H1 (cell line): ENCODE measurements at regions not wholly inside any gene's neighbourhood (a gene's known extent, or its start where the extent isn't known, plus 50 kb on each side); places are given as distances from the start of the nearest gene placed in this dataset.

ENCODE experiments used
- CTCF ChIA-PET: fragments of 300-600 bp; sonication (Branson Sonifier 250); formaldehyde crosslinking; loops from one replicate; lab custom pipeline; 2021; ENCODE audit not compliant: partially characterized antibody; lab: Charles Lee
- POLR2A ChIA-PET: fragments of 300-600 bp; sonication (Branson Sonifier 250); formaldehyde crosslinking; loops from one replicate; lab custom pipeline; 2021; ENCODE audit warnings: inconsistent platforms; ENCODE audit not compliant: partially characterized antibody; lab: Charles Lee
- DNase-seq, 2 experiments: peaks; one replicate each; pipeline versions ENCODE4 v3.0.0 to v3.0.0-alpha.2; 2010 to 2022; ENCODE audit warnings: low spot score in 2 of 2, low read depth in 1 of 2, mixed read lengths in 1 of 2
- FAIRE-seq: peaks from 2 replicates; lab custom pipeline; 2011; peaks lifted over from hg19 to GRCh38; lab: Jason Lieb, UNC
- H2AFZ ChIP-seq: 2 replicates; pipeline ENCODE4 v1.8.1; 2012; ENCODE audit warnings: low read length, inconsistent platforms
- H2AK5ac ChIP-seq: 2 replicates; pipeline ENCODE4 v1.6.1; 2013; ENCODE audit warnings: low read depth, low read length
- H2BK120ac ChIP-seq: replicated peaks from 2 replicates; pipeline ENCODE3; 2013; ENCODE audit warnings: low read depth, low read length, inconsistent platforms
- H2BK12ac ChIP-seq: 2 replicates; pipeline ENCODE4 v1.6.1; 2013; ENCODE audit warnings: low read depth, low read length
- H2BK15ac ChIP-seq: 2 replicates; pipeline ENCODE4 v1.6.1; 2013; ENCODE audit warnings: low read length
- H2BK20ac ChIP-seq: 2 replicates; pipeline ENCODE4 v1.6.1; 2013; ENCODE audit warnings: low read length
- H2BK5ac ChIP-seq: 2 replicates; pipeline ENCODE4 v1.6.1; 2013; ENCODE audit warnings: low read depth, low read length
- H3K14ac ChIP-seq: 2 replicates; pipeline ENCODE4 v1.6.1; 2013; ENCODE audit warnings: inconsistent platforms; ENCODE audit not compliant: insufficient read length
- H3K18ac ChIP-seq: 2 replicates; pipeline ENCODE4 v1.6.1; 2013; ENCODE audit warnings: low read length; ENCODE audit errors: extremely low read depth
- H3K23ac ChIP-seq: 2 replicates; pipeline ENCODE4 v1.6.1; 2013; ENCODE audit warnings: inconsistent platforms; ENCODE audit not compliant: insufficient read length
- H3K23me2 ChIP-seq: 2 replicates; pipeline ENCODE4 v1.6.1; 2013; ENCODE audit warnings: low read depth, low read length
- H3K27ac ChIP-seq: 2 replicates; pipeline ENCODE4 v1.6.1; 2011; ENCODE audit warnings: low read depth, low read length, inconsistent platforms
- H3K27me3 ChIP-seq, 4 experiments: replicated peaks in 1 of 4; 1 replicate in 1 of 4; 2 replicates in 3 of 4; pipeline versions ENCODE4 v1.6.1 to v1.8.1; 2011 to 2013; ENCODE audit warnings: low read length in 3 of 4, mild to moderate bottlenecking in 3 of 4, inconsistent platforms in 2 of 4, mixed read lengths in 2 of 4, moderate library complexity in 1 of 4; ENCODE audit not compliant: control insufficient read depth in 3 of 4, insufficient read depth in 3 of 4; ENCODE audit errors: extremely low read depth in 1 of 4
- H3K36me3 ChIP-seq, 4 experiments: 2 replicates each; pipeline versions ENCODE4 v1.6.1 to v1.8.1; 2011 to 2013; ENCODE audit warnings: mild to moderate bottlenecking in 4 of 4, low read length in 3 of 4, moderate library complexity in 2 of 4, control low read depth in 1 of 4, inconsistent platforms in 1 of 4; ENCODE audit not compliant: insufficient read depth in 4 of 4, control insufficient read depth in 2 of 4
- H3K4ac ChIP-seq: replicated peaks from 2 replicates; pipeline ENCODE3; 2013; ENCODE audit warnings: low read length, low read depth, mixed read lengths, inconsistent platforms; ENCODE audit not compliant: insufficient read length
- H3K4me1 ChIP-seq, 4 experiments: replicated peaks in 1 of 4; 1 replicate in 1 of 4; 2 replicates in 3 of 4; pipeline versions ENCODE4 v1.6.1 to v1.8.1; 2011 to 2013; ENCODE audit warnings: low read length in 3 of 4, inconsistent platforms in 2 of 4, mixed read lengths in 1 of 4; ENCODE audit not compliant: insufficient read depth in 4 of 4, control insufficient read depth in 3 of 4
- H3K4me2 ChIP-seq, 2 experiments: 2 replicates each; pipeline versions ENCODE4 v1.6.1 to v1.8.1; 2011 to 2013; ENCODE audit warnings: low read depth in 2 of 2, low read length in 2 of 2, control low read depth in 1 of 2, inconsistent platforms in 1 of 2, mild to moderate bottlenecking in 1 of 2; ENCODE audit not compliant: insufficient read depth in 1 of 2
- H3K4me3 ChIP-seq, 4 experiments: fragments of 200-600, 300-600 bp in 1 of 4; sonication (generic), shearing (Covaris generic), sonication (Bioruptor Twin) in 1 of 4; 2 replicates each; pipeline versions ENCODE4 v1.5.1 to v1.8.1; 2011 to 2016; ENCODE audit warnings: low read length in 4 of 4, low read depth in 3 of 4, control low read depth in 2 of 4, inconsistent platforms in 2 of 4, mild to moderate bottlenecking in 2 of 4, mixed read lengths in 1 of 4, moderate library complexity in 1 of 4; ENCODE audit not compliant: insufficient read depth in 2 of 4; ENCODE audit errors: extremely low read depth in 1 of 4
- H3K56ac ChIP-seq: replicated peaks from 2 replicates; pipeline ENCODE3; 2013; ENCODE audit warnings: low read depth, mild to moderate bottlenecking, mixed read lengths, low read length, inconsistent platforms; ENCODE audit not compliant: insufficient read length
- H3K79me1 ChIP-seq: 2 replicates; pipeline ENCODE4 v1.6.1; 2013; ENCODE audit warnings: low read depth, low read length, control low read depth
- H3K79me2 ChIP-seq, 2 experiments: 2 replicates each; pipeline versions ENCODE4 v1.6.1 to v1.8.1; 2012 to 2013; ENCODE audit warnings: low read length in 2 of 2, mild to moderate bottlenecking in 2 of 2, inconsistent platforms in 1 of 2; ENCODE audit not compliant: insufficient read depth in 2 of 2, control insufficient read depth in 1 of 2
- H3K9ac ChIP-seq, 4 experiments: replicated peaks in 1 of 4; 1 replicate in 1 of 4; 2 replicates in 3 of 4; pipeline versions ENCODE4 v1.6.1 to v1.8.1; 2011 to 2013; ENCODE audit warnings: low read depth in 3 of 4, low read length in 3 of 4, control low read depth in 2 of 4, mild to moderate bottlenecking in 2 of 4, moderate library complexity in 2 of 4, inconsistent platforms in 1 of 4; ENCODE audit errors: extremely low read depth in 1 of 4
- H3K9me3 ChIP-seq, 2 experiments: 2 replicates each; pipeline versions ENCODE4 v1.6.1 to v1.8.1; 2012 to 2013; ENCODE audit warnings: mild to moderate bottlenecking in 2 of 2, moderate library complexity in 2 of 2, control low read depth in 1 of 2, inconsistent platforms in 1 of 2, low read depth in 1 of 2, low read length in 1 of 2, mixed read lengths in 1 of 2; ENCODE audit not compliant: insufficient read depth in 2 of 2
- H4K20me1 ChIP-seq, 2 experiments: replicated peaks in 1 of 2; 2 replicates each; pipeline versions ENCODE3 to v1.8.1; 2011 to 2013; ENCODE audit warnings: inconsistent platforms in 2 of 2, low read length in 2 of 2, mild to moderate bottlenecking in 1 of 2; ENCODE audit not compliant: insufficient read depth in 2 of 2, control insufficient read depth in 1 of 2
- H4K5ac ChIP-seq: 2 replicates; pipeline ENCODE4 v1.6.1; 2013; ENCODE audit warnings: low read length, low read depth, mixed read lengths, inconsistent platforms; ENCODE audit not compliant: insufficient read length
- H4K8ac ChIP-seq: 2 replicates; pipeline ENCODE4 v1.8.0; 2013; ENCODE audit warnings: mild to moderate bottlenecking, moderate library complexity, low read length, inconsistent platforms; ENCODE audit not compliant: insufficient read depth; ENCODE audit errors: extremely low read depth
- H4K91ac ChIP-seq: replicated peaks from 2 replicates; pipeline ENCODE3; 2013; ENCODE audit warnings: low read length, mixed read lengths, inconsistent platforms; ENCODE audit not compliant: insufficient read length
- BCL11A ChIP-seq, 2 experiments: IDR thresholded peaks; one replicate each; pipeline ENCODE4 v1.6.1; 2011; ENCODE audit warnings: low read depth in 2 of 2, low read length in 2 of 2, mild to moderate bottlenecking in 2 of 2
- KDM1A ChIP-seq: fragments of 200-600, 300-600 bp; sonication (generic); IDR thresholded peaks from 2 replicates; pipeline ENCODE4 v1.7.1; 2016; ENCODE audit warnings: mild to moderate bottlenecking, low read length, borderline replicate concordance
- WGBS, 2 experiments: shearing (Covaris generic) in 1 of 2; methylation state at CpG; one replicate each; pipeline versions ENCODE4 v1.1.6 to v1.1.7; 2013 to 2015; ENCODE audit warnings: low lambda C conversion rate in 2 of 2, mixed read lengths in 2 of 2, inconsistent platforms in 1 of 2, low coverage in 1 of 2, missing lambda C conversion rate in 1 of 2; ENCODE audit not compliant: insufficient replicate concordance in 2 of 2, insufficient coverage in 1 of 2, insufficient read length in 1 of 2; ENCODE audit errors: extremely low coverage in 1 of 2, missing lambda C conversion rate in 1 of 2; 5-methylcytosine and 5-hydroxymethylcytosine counted together

GRCh38 chr16:50425044-50425443 lies 56.3 kb upstream of the BRD7 start:
- Histone ChIP-seq H3K4me1 (no peaks in the 10 kb centered on the region), H3K18ac (no peak overlapping the region), H3K79me2 (no peaks in the 10 kb centered on the region), H2BK20ac (no peak overlapping the region), H2AFZ (no peak overlapping the region; the same call in 1 of the 2 replicates), H3K14ac (no peak overlapping the region), H4K5ac (no peak overlapping the region), H3K36me3 (no peaks in the 10 kb centered on the region), H3K56ac (no peak overlapping the region), H3K9ac (no peak overlapping the region), H3K23me2 (0 out of 2 replicates have a peak, but pooled peaks cover 2% of the 10 kb centered on the region), H2BK5ac (no peak overlapping the region), H2BK120ac (no peak overlapping the region), H3K4ac (no peak overlapping the region), H3K23ac (no peak overlapping the region), H3K4me2 (no peak overlapping the region), H3K9me3 (0 out of 4 replicates have a peak, but pooled peaks cover 0 to 2% of the 10 kb centered on the region in 2 experiments), H2BK15ac (no peak overlapping the region), H2AK5ac (no peak overlapping the region), H2BK12ac (no peak overlapping the region), H4K91ac (no peak overlapping the region), H3K4me3 (no peak overlapping the region), H3K27ac (no peak overlapping the region), H3K27me3 (no peaks in the 10 kb centered on the region), H4K8ac (no peak overlapping the region), H3K79me1 (no peaks in the 10 kb centered on the region), H4K20me1 (no peaks in the 10 kb centered on the region)
- DNase-seq (no peak), FAIRE-seq (no peak)
- no peak for TF ChIP-seq KDM1A
- no peak for TF ChIP-seq BCL11A (IDR thresholded peaks at IDR 0.05; ENCODE audit: low read depth in 2 of 2, low read length in 2 of 2)
- CTCF ChIA-PET, result interaction anchor here (1.2 to 1.9 kb wide), 4 partner anchors 9 to 243 kb away, joined by 3 to 4 read pairs (median 4); no protein-coding TSS in a partner anchor
- POLR2A ChIA-PET, result no interaction called here
- 82% methylated on average over 3 of the region's 3 CpGs; no CpG with 5 or more reads in 1 of the 2 experiments for WGBS, 2 experiments
